ENCODE measurements at regions not wholly inside any gene's neighbourhood (a gene's known extent, or its start where the extent isn't known, plus 50 kb on each side); places are given as distances from the start of the nearest gene placed in this dataset.

GRCh38 chr2:16459606-16460005, 206.0 kb downstream of the CYRIA start:
- TF ChIP-seq, protein P1, sequence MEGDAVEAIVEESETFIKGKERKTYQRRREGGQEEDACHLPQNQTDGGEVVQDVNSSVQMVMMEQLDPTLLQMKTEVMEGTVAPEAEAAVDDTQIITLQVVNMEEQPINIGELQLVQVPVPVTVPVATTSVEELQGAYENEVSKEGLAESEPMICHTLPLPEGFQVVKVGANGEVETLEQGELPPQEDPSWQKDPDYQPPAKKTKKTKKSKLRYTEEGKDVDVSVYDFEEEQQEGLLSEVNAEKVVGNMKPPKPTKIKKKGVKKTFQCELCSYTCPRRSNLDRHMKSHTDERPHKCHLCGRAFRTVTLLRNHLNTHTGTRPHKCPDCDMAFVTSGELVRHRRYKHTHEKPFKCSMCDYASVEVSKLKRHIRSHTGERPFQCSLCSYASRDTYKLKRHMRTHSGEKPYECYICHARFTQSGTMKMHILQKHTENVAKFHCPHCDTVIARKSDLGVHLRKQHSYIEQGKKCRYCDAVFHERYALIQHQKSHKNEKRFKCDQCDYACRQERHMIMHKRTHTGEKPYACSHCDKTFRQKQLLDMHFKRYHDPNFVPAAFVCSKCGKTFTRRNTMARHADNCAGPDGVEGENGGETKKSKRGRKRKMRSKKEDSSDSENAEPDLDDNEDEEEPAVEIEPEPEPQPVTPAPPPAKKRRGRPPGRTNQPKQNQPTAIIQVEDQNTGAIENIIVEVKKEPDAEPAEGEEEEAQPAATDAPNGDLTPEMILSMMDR (IDR thresholded peaks at IDR 0.05 in 8 of 11, conservative IDR thresholded peaks at IDR 0.05 in 3 of 11), result no peak
- TF ChIP-seq POLR2AphosphoS5 (IDR thresholded peaks at IDR 0.05) (no peak), POLR2A (IDR thresholded peaks at IDR 0.05) (no peak)
